ENCODE measurements at regions not wholly inside any gene's neighbourhood (a gene's known extent, or its start where the extent isn't known, plus 50 kb on each side); places are given as distances from the start of the nearest gene placed in this dataset.
"Not testable (repeated sequence)": the region's sequence is repeated elsewhere in the genome, so short reads cannot be mapped to it uniquely, and the experiment has no call there.

GRCh38 chr12:90809940-90810339 lies 145.0 kb downstream of the CCER1 start:
- H3K4me3 ChIP-seq (replicated peaks; ENCODE audit: low read depth, low read length) = no peak overlapping the region
- no peaks in the 10 kb centered on the region for H3K36me3 ChIP-seq (ENCODE audit: control insufficient read depth, insufficient read depth, low read length)
- no peaks in the 10 kb centered on the region for H3K27me3 ChIP-seq (replicated peaks; ENCODE audit: control insufficient read depth, insufficient read depth, low read length)
- TF ChIP-seq, protein P1, sequence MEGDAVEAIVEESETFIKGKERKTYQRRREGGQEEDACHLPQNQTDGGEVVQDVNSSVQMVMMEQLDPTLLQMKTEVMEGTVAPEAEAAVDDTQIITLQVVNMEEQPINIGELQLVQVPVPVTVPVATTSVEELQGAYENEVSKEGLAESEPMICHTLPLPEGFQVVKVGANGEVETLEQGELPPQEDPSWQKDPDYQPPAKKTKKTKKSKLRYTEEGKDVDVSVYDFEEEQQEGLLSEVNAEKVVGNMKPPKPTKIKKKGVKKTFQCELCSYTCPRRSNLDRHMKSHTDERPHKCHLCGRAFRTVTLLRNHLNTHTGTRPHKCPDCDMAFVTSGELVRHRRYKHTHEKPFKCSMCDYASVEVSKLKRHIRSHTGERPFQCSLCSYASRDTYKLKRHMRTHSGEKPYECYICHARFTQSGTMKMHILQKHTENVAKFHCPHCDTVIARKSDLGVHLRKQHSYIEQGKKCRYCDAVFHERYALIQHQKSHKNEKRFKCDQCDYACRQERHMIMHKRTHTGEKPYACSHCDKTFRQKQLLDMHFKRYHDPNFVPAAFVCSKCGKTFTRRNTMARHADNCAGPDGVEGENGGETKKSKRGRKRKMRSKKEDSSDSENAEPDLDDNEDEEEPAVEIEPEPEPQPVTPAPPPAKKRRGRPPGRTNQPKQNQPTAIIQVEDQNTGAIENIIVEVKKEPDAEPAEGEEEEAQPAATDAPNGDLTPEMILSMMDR (IDR thresholded peaks at IDR 0.05; ENCODE audit: insufficient read depth, low read length, poor library complexity, severe bottlenecking) = no peak
- DNase-seq (ENCODE audit: extremely low read depth, insufficient read length) = no peak

DNA sequence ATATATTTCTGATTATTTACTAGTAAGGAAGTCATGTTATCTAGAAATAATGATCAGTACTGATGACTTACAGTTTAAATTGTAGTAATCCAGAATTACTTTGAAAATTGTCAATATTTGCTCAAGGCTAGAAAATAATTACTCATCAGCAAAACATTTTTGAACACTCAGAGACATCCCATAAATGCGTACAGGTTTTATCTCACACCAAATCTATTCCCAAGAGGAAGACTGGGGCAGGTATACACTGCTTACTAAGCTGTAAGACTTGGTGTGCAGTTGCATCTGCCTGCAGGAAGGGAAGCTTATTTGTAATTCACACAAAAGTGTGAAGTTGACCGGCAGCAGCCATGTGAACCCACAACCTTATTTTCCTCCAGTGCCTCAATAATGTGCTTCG lies 146.4 kb downstream of the CCER1 start:
- no peak for DNase-seq (ENCODE audit: extremely low read depth, insufficient read length)
- Histone ChIP-seq H3K36me3 (ENCODE audit: control insufficient read depth, insufficient read depth, low read length) (no peaks in the 10 kb centered on the region), H3K27me3 (replicated peaks; ENCODE audit: control insufficient read depth, insufficient read depth, low read length) (no peaks in the 10 kb centered on the region), H3K4me3 (replicated peaks; ENCODE audit: low read depth, low read length) (no peak overlapping the region)
- TF ChIP-seq, protein P1 (IDR thresholded peaks at IDR 0.05; ENCODE audit: insufficient read depth, low read length, poor library complexity, severe bottlenecking) = no peak

DNA sequence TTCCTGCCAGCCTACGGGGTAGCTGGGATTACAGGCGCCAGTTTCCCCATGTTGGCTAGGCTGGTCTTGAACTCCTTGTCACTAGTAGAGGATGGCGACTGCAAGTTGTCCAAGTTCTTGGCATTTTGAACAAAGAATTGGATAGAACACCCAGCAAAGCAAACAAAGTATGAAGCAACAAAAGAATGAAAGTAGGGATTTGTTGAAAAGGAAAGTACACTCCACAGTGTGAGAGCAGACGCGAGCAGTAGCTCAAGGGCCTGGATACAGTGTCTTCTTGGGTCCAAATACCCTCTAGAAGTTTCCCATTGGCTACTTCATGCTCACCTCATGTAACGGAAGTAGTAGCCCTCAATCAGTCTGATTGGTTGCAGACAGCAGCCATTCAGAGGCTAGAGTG lies 152.2 kb downstream of the CCER1 start:
- TF ChIP-seq, protein P1 (IDR thresholded peaks at IDR 0.05; ENCODE audit: insufficient read depth, low read length, poor library complexity, severe bottlenecking) = no peak
- no peak overlapping the region for H3K4me3 ChIP-seq (replicated peaks; ENCODE audit: low read depth, low read length)
- DNase-seq (ENCODE audit: extremely low read depth, insufficient read length) = no peak
- no peaks in the 10 kb centered on the region for H3K36me3 ChIP-seq (ENCODE audit: control insufficient read depth, insufficient read depth, low read length)
- no peaks in the 10 kb centered on the region for H3K27me3 ChIP-seq (replicated peaks; ENCODE audit: control insufficient read depth, insufficient read depth, low read length)

DNA sequence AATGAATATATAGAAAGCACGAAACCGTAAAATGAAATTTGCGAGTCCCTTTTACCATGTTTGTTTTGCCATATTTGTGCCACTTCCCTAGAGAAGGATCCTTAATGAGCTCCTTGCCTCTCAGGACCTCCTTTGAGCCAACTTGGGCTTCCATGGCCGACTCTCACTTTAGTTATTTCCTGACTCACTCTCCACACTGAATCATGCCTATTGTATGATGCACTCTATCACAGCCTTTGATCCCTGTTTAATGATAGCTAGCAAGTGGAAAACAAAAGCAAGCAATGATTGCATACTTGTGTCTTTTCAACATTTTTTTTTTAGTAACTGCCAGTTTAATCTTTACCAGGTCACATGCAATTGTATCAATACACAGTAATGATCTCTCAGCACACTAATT lies 153.2 kb downstream of the CCER1 start:
- no peak for DNase-seq (ENCODE audit: extremely low read depth, insufficient read length)
- Histone ChIP-seq H3K36me3 (ENCODE audit: control insufficient read depth, insufficient read depth, low read length) (no peaks in the 10 kb centered on the region), H3K27me3 (replicated peaks; ENCODE audit: control insufficient read depth, insufficient read depth, low read length) (no peaks in the 10 kb centered on the region), H3K4me3 (replicated peaks; ENCODE audit: low read depth, low read length) (no peak overlapping the region)
- TF ChIP-seq, protein P1 (IDR thresholded peaks at IDR 0.05; ENCODE audit: insufficient read depth, low read length, poor library complexity, severe bottlenecking) = no peak

DNA sequence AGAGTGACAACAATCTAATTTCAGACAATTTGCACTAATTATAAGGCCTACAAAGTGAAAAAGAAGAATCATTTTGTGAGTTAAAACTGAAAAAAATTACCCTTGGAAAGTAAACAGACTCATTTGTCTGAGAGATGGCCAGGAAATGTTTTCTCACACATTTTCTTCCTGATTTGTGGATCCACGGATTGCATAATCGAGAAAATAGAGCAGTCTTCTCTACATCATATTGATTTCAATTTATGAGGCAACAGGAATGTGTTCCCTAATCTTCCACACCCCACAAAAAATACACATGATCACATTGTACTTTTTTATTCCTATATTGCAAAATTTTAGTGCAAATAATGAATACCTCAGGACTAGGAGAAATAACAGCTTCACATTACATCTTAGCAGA lies 160.8 kb downstream of the CCER1 start:
- H3K27me3 ChIP-seq (replicated peaks; ENCODE audit: control insufficient read depth, insufficient read depth, low read length) = no peaks in the 10 kb centered on the region
- no peak overlapping the region for H3K4me3 ChIP-seq (replicated peaks; ENCODE audit: low read depth, low read length)
- H3K36me3 ChIP-seq (ENCODE audit: control insufficient read depth, insufficient read depth, low read length) = no peaks in the 10 kb centered on the region
- TF ChIP-seq, protein P1 (IDR thresholded peaks at IDR 0.05; ENCODE audit: insufficient read depth, low read length, poor library complexity, severe bottlenecking) = no peak
- no peak for DNase-seq (ENCODE audit: extremely low read depth, insufficient read length)

DNA sequence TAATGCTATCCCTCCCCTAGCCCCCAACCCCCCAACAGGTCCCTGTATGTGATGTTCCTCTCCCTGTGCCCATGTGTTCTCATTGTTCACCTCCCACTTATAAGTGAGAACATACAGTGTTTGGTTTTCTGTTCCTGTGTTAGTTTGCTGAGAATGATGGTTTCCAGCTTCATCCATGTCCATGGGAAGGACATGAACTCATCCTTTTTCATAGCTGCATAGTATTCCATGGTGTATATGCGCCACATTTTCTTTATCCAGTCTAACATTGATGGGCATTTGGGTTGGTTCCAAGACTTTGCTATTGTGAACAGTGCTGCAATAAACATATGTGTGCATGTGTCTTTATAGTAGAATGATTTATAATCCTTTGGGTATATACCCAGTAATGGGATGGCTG lies 162.3 kb downstream of the CCER1 start:
- H3K4me3 ChIP-seq (replicated peaks; ENCODE audit: low read depth, low read length); DNase-seq (ENCODE audit: extremely low read depth, insufficient read length); H3K36me3 ChIP-seq (ENCODE audit: control insufficient read depth, insufficient read depth, low read length); H3K27me3 ChIP-seq (replicated peaks; ENCODE audit: control insufficient read depth, insufficient read depth, low read length): not testable (repeated sequence)
